PC-3 (cell line): ENCODE measurements at regions not wholly inside any gene's neighbourhood (a gene's known extent, or its start where the extent isn't known, plus 50 kb on each side); places are given as distances from the start of the nearest gene placed in this dataset.

Source experiments
- ATAC-seq: fragments of 200-7000 bp; cut with Tn5 transposase; 2 replicates; pipeline ENCODE4 v1.9.1; 2020; ENCODE audit warnings: mild to moderate bottlenecking, moderate library complexity
- BruUV-seq: library from RNA; stranded (reverse); fragments of 400-500 nt; replicated peaks from 2 replicates; lab custom pipeline; 2021; lab: Mats Ljungman, UMichigan
- CTCF ChIA-PET: fragments of 300-600 bp; sonication (Branson Sonifier 250); formaldehyde crosslinking; loops from one replicate; lab custom pipeline; 2022; ENCODE audit warnings: antibody characterized with exemption; lab: Charles Lee
- POLR2A ChIA-PET: fragments of 300-600 bp; sonication (Branson Sonifier 250); formaldehyde crosslinking; loops from one replicate; lab custom pipeline; 2022; ENCODE audit warnings: antibody characterized with exemption; ENCODE audit not compliant: unreplicated experiment; lab: Charles Lee
- DNase-seq: peaks from one replicate; pipeline ENCODE4 v3.0.0-alpha.2; 2015
- H2AFZ ChIP-seq: fragments of 300-600 bp; sonication (generic); 2 replicates; pipeline ENCODE4 v1.6.0; 2016; ENCODE audit warnings: antibody characterized with exemption, low read length
- H3F3A ChIP-seq: fragments of 300-600 bp; sonication (generic); one replicate; pipeline ENCODE4 v1.6.0; 2017; ENCODE audit warnings: antibody characterized with exemption, low read length, control low read depth, mild to moderate bottlenecking; ENCODE audit not compliant: unreplicated experiment
- H3K27ac ChIP-seq: fragments of 300-600 bp; sonication (generic); 2 replicates; pipeline ENCODE4 v1.5.1; 2016; ENCODE audit warnings: mild to moderate bottlenecking, low read length
- H3K27me3 ChIP-seq: fragments of 300-600 bp; sonication (generic); 2 replicates; pipeline ENCODE4 v1.6.1; 2016; ENCODE audit warnings: low read length, mixed read lengths
- H3K36me3 ChIP-seq: fragments of 300-600 bp; sonication (generic); 2 replicates; pipeline ENCODE4 v1.6.1; 2016; ENCODE audit warnings: low read depth, mixed run types, low read length, mixed read lengths
- H3K4me1 ChIP-seq: fragments of 300-600 bp; sonication (generic); 2 replicates; pipeline ENCODE4 v1.5.1; 2016; ENCODE audit warnings: low read length; ENCODE audit not compliant: insufficient read depth
- H3K4me2 ChIP-seq: fragments of 300-600 bp; sonication (generic); 2 replicates; pipeline ENCODE4 v1.6.0; 2016; ENCODE audit warnings: low read length
- H3K4me3 ChIP-seq: fragments of 300-600 bp; sonication (generic); 2 replicates; pipeline ENCODE4 v1.5.1; 2016; ENCODE audit warnings: mild to moderate bottlenecking, low read length, mixed read lengths
- H3K79me2 ChIP-seq: fragments of 300-600 bp; sonication (generic); 2 replicates; pipeline ENCODE4 v1.6.1; 2017; ENCODE audit warnings: low read length, mixed read lengths
- H3K9ac ChIP-seq: fragments of 300-600 bp; sonication (generic); 2 replicates; pipeline ENCODE4 v1.6.0; 2016; ENCODE audit warnings: mild to moderate bottlenecking, low read length
- H3K9me2 ChIP-seq: fragments of 300-600 bp; sonication (generic); replicated peaks from 2 replicates; pipeline ENCODE4 v1.6.1; 2016; ENCODE audit warnings: mixed run types, low read length, mixed read lengths
- H3K9me3 ChIP-seq: fragments of 300-600 bp; sonication (generic); 2 replicates; pipeline ENCODE4 v1.6.1; 2016; ENCODE audit warnings: low read length, mixed read lengths
- H4K20me1 ChIP-seq: fragments of 300-600 bp; sonication (generic); 2 replicates; pipeline ENCODE4 v1.6.1; 2016; ENCODE audit warnings: low read length, mixed read lengths
- CTCF ChIP-seq: fragments of 300-600 bp; sonication (generic); conservative IDR thresholded peaks from 2 replicates; pipeline ENCODE4 v1.5.1; 2017; ENCODE audit warnings: antibody characterized with exemption, low read depth, mild to moderate bottlenecking, low read length
- EZH2 ChIP-seq: fragments of 300-600 bp; sonication (generic); IDR thresholded peaks from one replicate; pipeline ENCODE4 v1.6.1; 2017; ENCODE audit warnings: antibody characterized with exemption, mild to moderate bottlenecking, low read length; ENCODE audit not compliant: unreplicated experiment
- EZH2phosphoT487 ChIP-seq: fragments of 300-600 bp; sonication (generic); IDR thresholded peaks from 2 replicates; pipeline ENCODE4 v1.6.1; 2018; ENCODE audit warnings: mild to moderate bottlenecking, antibody characterized with exemption, low read length, borderline replicate concordance
- intact Hi-C: fragments of 100-400 bp; cut with micrococcal nuclease; formaldehyde crosslinking; loops from 2 replicates; pipeline ENCODE4 v1.9.0; 2023

- TF ChIP-seq EZH2phosphoT487, result no peak
- TF ChIP-seq EZH2, result no peak
- no peak for TF ChIP-seq CTCF
- DNase-seq (no peak), ATAC-seq (no peak)
- ChIA-PET CTCF (no interaction called here), POLR2A (no interaction called here)
- no TSS peak for BruUV-seq
- no peaks in the 10 kb centered on the region for H4K20me1 ChIP-seq
- H3K4me3 ChIP-seq, result no peak overlapping the region
- no peaks in the 10 kb centered on the region for H3K36me3 ChIP-seq
- H3K9me3 ChIP-seq, result 0 out of 2 replicates have a peak, but pooled peaks cover 8% of the 10 kb centered on the region
- H2AFZ ChIP-seq, result no peak overlapping the region
- H3K27ac ChIP-seq, result no peak overlapping the region
- no peak overlapping the region for H3K4me2 ChIP-seq
- no peaks in the 10 kb centered on the region for H3K9me2 ChIP-seq
- no peaks in the 10 kb centered on the region for H3K27me3 ChIP-seq
- intact Hi-C loops, result no loop called here
- H3K9ac ChIP-seq, result no peak overlapping the region
- no peaks in the 10 kb centered on the region for H3K79me2 ChIP-seq
- H3K4me1 ChIP-seq, result no peaks in the 10 kb centered on the region
- H3F3A ChIP-seq, result no peaks in the 10 kb centered on the region
These were observed 757.7 kb upstream of the SEMA6A start for GRCh38 chr5:117332341-117332740.

- no TSS peak for BruUV-seq
- no peaks in the 10 kb centered on the region for H3K9me2 ChIP-seq
- ChIA-PET CTCF (no interaction called here), POLR2A (no interaction called here)
- H4K20me1 ChIP-seq, result no peaks in the 10 kb centered on the region
- H3K27me3 ChIP-seq, result no peaks in the 10 kb centered on the region
- no peak overlapping the region for H3K4me3 ChIP-seq
- TF ChIP-seq EZH2, result no peak
- no peak for TF ChIP-seq CTCF
- TF ChIP-seq EZH2phosphoT487, result no peak
- H3K27ac ChIP-seq, result no peak overlapping the region
- DNase-seq (no peak), ATAC-seq (no peak)
- no peak overlapping the region for H3K4me2 ChIP-seq
- no peak overlapping the region for H2AFZ ChIP-seq
- H3K36me3 ChIP-seq, result no peaks in the 10 kb centered on the region
- intact Hi-C loops, result no loop called here
- no peaks in the 10 kb centered on the region for H3K79me2 ChIP-seq
- H3K4me1 ChIP-seq, result no peaks in the 10 kb centered on the region
- no peaks in the 10 kb centered on the region for H3K9me3 ChIP-seq
- no peaks in the 10 kb centered on the region for H3F3A ChIP-seq
- H3K9ac ChIP-seq, result no peak overlapping the region
These were observed 752.9 kb upstream of the SEMA6A start for GRCh38 chr5:117327511-117327910.

- no peaks in the 10 kb centered on the region for H3K9me3 ChIP-seq
- CTCF ChIA-PET, result no interaction called here
These were observed 752.4 kb upstream of the SEMA6A start for GRCh38 chr5:117326997-117327396.

More at GRCh38 chr5:117326997-117327396, 752.4 kb upstream of the SEMA6A start:
- intact Hi-C loops, result no loop called here
- TF ChIP-seq CTCF, result no peak
- no peak for TF ChIP-seq EZH2
- TF ChIP-seq EZH2phosphoT487, result no peak
- no peaks in the 10 kb centered on the region for H4K20me1 ChIP-seq
- no TSS peak for BruUV-seq
- no peak overlapping the region for H3K9ac ChIP-seq
- H3F3A ChIP-seq, result no peaks in the 10 kb centered on the region
- H3K79me2 ChIP-seq, result no peaks in the 10 kb centered on the region
- no peak overlapping the region for H3K4me2 ChIP-seq
- no peak overlapping the region for H3K27ac ChIP-seq
- no peaks in the 10 kb centered on the region for H3K4me1 ChIP-seq
- no peak overlapping the region for H3K4me3 ChIP-seq
- no peaks in the 10 kb centered on the region for H3K27me3 ChIP-seq
- H3K36me3 ChIP-seq, result no peaks in the 10 kb centered on the region
- H2AFZ ChIP-seq, result no peak overlapping the region
- POLR2A ChIA-PET, result no interaction called here
- DNase-seq (no peak), ATAC-seq (no peak)
- H3K9me2 ChIP-seq, result no peaks in the 10 kb centered on the region
